B cell (primary cell): ENCODE measurements at regions not wholly inside any gene's neighbourhood (a gene's known extent, or its start where the extent isn't known, plus 50 kb on each side); places are given as distances from the start of the nearest gene placed in this dataset.

Experiments used
- EZH2 ChIP-seq: IDR thresholded peaks from 2 replicates; pipeline ENCODE4 v1.6.1; 2012; ENCODE audit warnings: borderline replicate concordance, low read depth, mild to moderate bottlenecking, moderate library complexity, low read length; ENCODE audit not compliant: insufficient read depth, poor library complexity, severe bottlenecking
- TF ChIP-seq, protein P1 (sequence below): fragments of 200-600 bp; IDR thresholded peaks from one replicate; pipeline ENCODE4 v1.8.0; 2022; ENCODE audit warnings: antibody characterized with exemption, mild to moderate bottlenecking

DNA sequence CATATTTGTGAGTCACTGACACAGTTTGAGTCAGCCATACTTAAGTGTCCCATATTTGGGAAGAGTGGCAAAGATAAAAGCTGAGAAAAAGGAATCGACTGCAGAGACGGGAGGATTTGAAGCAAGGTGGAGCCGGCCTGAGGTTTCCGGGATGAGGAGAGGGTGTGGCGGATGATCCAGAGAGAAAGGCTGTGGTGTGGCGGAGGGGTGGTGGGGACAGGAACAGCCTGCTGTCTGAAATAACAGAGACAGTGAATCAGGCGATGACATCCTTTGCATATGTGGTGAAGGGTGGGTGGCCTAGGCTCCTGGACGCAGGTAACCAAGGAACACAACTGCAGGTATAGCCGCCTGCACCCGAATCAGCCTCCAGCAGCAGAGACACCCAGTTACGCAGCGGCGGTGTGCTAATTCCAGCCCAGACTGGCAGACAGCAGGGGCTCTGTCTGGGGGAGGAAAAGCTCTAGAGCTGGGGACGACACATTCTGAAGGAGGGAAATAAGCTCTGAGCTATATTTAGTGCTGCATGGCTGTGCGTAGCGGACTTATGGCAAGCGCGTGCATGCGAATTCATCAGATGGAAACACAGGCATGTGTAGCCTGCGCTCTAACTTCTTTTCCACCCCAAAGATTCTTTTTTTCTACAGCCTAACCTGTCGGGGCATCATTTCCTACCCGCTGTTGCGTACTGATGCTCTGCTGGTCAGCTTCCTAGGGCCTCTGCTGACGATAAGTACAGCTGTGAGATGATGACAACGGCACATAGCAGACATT, 62.7 kb upstream of the BARX2 start:
- TF ChIP-seq, protein P1, sequence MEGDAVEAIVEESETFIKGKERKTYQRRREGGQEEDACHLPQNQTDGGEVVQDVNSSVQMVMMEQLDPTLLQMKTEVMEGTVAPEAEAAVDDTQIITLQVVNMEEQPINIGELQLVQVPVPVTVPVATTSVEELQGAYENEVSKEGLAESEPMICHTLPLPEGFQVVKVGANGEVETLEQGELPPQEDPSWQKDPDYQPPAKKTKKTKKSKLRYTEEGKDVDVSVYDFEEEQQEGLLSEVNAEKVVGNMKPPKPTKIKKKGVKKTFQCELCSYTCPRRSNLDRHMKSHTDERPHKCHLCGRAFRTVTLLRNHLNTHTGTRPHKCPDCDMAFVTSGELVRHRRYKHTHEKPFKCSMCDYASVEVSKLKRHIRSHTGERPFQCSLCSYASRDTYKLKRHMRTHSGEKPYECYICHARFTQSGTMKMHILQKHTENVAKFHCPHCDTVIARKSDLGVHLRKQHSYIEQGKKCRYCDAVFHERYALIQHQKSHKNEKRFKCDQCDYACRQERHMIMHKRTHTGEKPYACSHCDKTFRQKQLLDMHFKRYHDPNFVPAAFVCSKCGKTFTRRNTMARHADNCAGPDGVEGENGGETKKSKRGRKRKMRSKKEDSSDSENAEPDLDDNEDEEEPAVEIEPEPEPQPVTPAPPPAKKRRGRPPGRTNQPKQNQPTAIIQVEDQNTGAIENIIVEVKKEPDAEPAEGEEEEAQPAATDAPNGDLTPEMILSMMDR, result no peak
- TF ChIP-seq EZH2, result no peak
